ENCODE measurements at regions not wholly inside any gene's neighbourhood (a gene's known extent, or its start where the extent isn't known, plus 50 kb on each side); places are given as distances from the start of the nearest gene placed in this dataset.

DNA sequence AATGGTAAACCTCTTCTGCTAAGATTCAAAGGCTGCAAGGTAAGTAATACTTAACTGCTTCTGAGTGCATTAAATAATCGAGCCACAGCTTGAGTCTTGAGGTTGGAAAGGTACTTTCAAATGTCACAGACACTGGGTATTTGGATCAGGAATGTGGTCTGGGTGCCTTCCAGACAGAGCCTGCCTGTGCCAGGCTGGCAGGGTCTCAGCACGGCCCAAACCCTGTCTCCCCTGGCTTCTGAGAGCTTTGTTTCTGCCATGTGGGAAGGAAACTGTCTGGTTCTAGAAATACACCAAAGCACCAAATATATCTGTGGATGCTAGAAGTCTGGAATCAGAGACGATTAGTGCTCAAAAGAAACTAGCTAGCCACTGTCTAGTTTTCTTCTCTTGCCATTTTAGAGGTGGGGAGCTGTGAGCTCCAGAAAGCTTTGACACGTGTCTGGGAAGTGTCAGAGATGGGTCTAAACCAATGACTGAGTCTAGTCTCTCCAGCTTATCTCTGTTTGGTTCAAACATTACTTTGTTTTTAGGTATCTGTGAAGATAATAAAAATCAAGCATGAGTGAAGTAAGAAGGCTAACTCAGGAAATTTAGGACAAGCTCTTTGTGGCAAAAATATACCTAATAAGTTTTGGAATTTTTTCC is 162.8 kb downstream of the CYP26A1 start:
- Histone ChIP-seq H3K27ac (ENCODE audit: low read depth, low read length, severe bottlenecking) (no peak overlapping the region), H3K4me3 (ENCODE audit: extremely low read depth, insufficient read depth, low read length, poor library complexity, severe bottlenecking) (no peak overlapping the region), H3K9me3 (ENCODE audit: control insufficient read depth, low read length) (no peaks in the 10 kb centered on the region), H3K4me1 (ENCODE audit: control insufficient read depth, insufficient read depth, low read length, poor library complexity, severe bottlenecking) (no peaks in the 10 kb centered on the region), H3K36me3 (ENCODE audit: control insufficient read depth, insufficient read depth, low read length) (no peaks in the 10 kb centered on the region)
- WGBS, 2 experiments (ENCODE audit: insufficient coverage in 2 of 2): 84 to 100% methylated on average over 2 to 3 of the region's 4 CpGs

DNA sequence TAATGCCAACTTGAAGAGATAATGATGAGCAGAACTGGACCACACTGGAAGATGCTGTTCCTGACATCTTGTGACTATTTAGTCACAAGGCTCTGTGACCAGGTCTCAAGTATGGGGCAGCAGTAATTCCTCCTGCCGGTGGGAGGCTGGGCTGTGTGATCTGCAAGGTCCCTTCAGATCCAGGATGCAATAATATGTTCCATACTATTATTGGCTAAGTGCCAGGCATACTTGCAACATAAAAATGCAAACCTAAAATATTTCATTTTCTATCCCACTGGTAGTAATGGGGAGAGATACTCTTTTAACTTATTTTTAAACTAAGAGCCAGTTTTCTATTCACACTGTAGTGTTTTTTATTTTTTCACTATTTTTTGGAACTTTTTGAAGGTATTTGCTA is 171.5 kb downstream of the CYP26A1 start:
- H3K27ac ChIP-seq (ENCODE audit: low read depth, low read length, severe bottlenecking): no peak overlapping the region
- WGBS, 2 experiments (ENCODE audit: insufficient coverage in 2 of 2): no CpG with 5 or more reads among the region's 1 CpG
- no peaks in the 10 kb centered on the region for H3K9me3 ChIP-seq (ENCODE audit: control insufficient read depth, low read length)
- no peak overlapping the region for H3K4me3 ChIP-seq (ENCODE audit: extremely low read depth, insufficient read depth, low read length, poor library complexity, severe bottlenecking)
- H3K36me3 ChIP-seq (ENCODE audit: control insufficient read depth, insufficient read depth, low read length): no peaks in the 10 kb centered on the region
- no peaks in the 10 kb centered on the region for H3K4me1 ChIP-seq (ENCODE audit: control insufficient read depth, insufficient read depth, low read length, poor library complexity, severe bottlenecking)

GRCh38 chr10:93245779-93246178 is 172.1 kb downstream of the CYP26A1 start:
- H3K36me3 ChIP-seq (ENCODE audit: control insufficient read depth, insufficient read depth, low read length): no peaks in the 10 kb centered on the region
- 90 to 94% methylated on average over 2 to 8 of the region's 8 CpGs for WGBS, 2 experiments (ENCODE audit: insufficient coverage in 2 of 2)
- H3K9me3 ChIP-seq (ENCODE audit: control insufficient read depth, low read length): no peaks in the 10 kb centered on the region
- no peak overlapping the region for H3K4me3 ChIP-seq (ENCODE audit: extremely low read depth, insufficient read depth, low read length, poor library complexity, severe bottlenecking)
- H3K27ac ChIP-seq (ENCODE audit: low read depth, low read length, severe bottlenecking): no peak overlapping the region
- H3K4me1 ChIP-seq (ENCODE audit: control insufficient read depth, insufficient read depth, low read length, poor library complexity, severe bottlenecking): no peaks in the 10 kb centered on the region

GRCh38 chr10:93248583-93249227 is 175.0 kb downstream of the CYP26A1 start:
- no peak overlapping the region for H3K4me3 ChIP-seq (ENCODE audit: extremely low read depth, insufficient read depth, low read length, poor library complexity, severe bottlenecking)
- H3K27ac ChIP-seq (ENCODE audit: low read depth, low read length, severe bottlenecking): no peak overlapping the region
- no peaks in the 10 kb centered on the region for H3K9me3 ChIP-seq (ENCODE audit: control insufficient read depth, low read length)
- WGBS, 2 experiments (ENCODE audit: insufficient coverage in 2 of 2): 77 to 84% methylated on average over 14 to 19 of the region's 19 CpGs
- peaks cover 7% of the 10 kb centered on the region for H3K4me1 ChIP-seq (ENCODE audit: control insufficient read depth, insufficient read depth, low read length, poor library complexity, severe bottlenecking)
- no peaks in the 10 kb centered on the region for H3K36me3 ChIP-seq (ENCODE audit: control insufficient read depth, insufficient read depth, low read length)

- Histone ChIP-seq H3K9me3 (ENCODE audit: control insufficient read depth, low read length) (no peaks in the 10 kb centered on the region), H3K4me1 (ENCODE audit: control insufficient read depth, insufficient read depth, low read length, poor library complexity, severe bottlenecking) (peaks cover 7% of the 10 kb centered on the region), H3K27ac (ENCODE audit: low read depth, low read length, severe bottlenecking) (no peak overlapping the region), H3K36me3 (ENCODE audit: control insufficient read depth, insufficient read depth, low read length) (no peaks in the 10 kb centered on the region), H3K4me3 (ENCODE audit: extremely low read depth, insufficient read depth, low read length, poor library complexity, severe bottlenecking) (no peak overlapping the region)
- WGBS, 2 experiments (ENCODE audit: insufficient coverage in 2 of 2): 88 to 90% methylated on average over 6 of the region's 6 CpGs
Measured at GRCh38 chr10:93250010-93250409, 176.3 kb downstream of the CYP26A1 start.

DNA sequence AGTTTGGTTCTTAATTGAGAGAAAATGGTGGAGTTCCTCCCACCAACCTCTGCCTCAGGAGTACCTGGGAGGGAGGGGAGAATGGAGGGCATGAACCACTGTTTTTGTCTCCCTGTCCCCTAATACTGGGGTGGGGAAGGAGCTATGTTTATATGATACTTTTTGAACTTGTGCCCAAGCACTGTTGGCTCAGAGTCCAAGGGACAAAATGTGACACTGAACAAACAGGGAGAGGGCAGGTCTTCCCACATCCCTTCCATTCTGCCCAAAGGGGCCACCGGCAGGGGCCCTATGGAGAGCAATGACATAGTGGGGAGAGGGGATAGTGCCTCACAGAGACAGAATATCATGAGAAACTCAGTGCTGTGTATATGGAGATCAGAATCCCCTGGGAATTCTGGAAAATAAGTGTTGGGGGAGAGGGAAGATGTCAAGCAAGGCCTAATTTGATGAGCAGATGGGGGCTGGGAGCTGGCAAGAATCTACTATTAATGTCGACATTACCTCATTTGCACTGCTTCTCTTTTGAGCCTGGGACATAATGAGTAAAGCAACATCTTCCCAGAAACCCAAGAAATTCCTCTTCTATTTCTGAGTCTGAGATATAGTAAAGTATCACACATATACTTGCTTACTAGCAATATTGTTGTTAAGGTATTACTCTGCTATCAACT is 180.6 kb downstream of the CYP26A1 start:
- 94% methylated on average over 2 of the region's 2 CpGs; no CpG with 5 or more reads in 1 of the 2 experiments for WGBS, 2 experiments (ENCODE audit: insufficient coverage in 2 of 2)
- Histone ChIP-seq H3K4me3 (ENCODE audit: extremely low read depth, insufficient read depth, low read length, poor library complexity, severe bottlenecking) (no peak overlapping the region), H3K27ac (ENCODE audit: low read depth, low read length, severe bottlenecking) (no peak overlapping the region), H3K4me1 (ENCODE audit: control insufficient read depth, insufficient read depth, low read length, poor library complexity, severe bottlenecking) (peaks cover 7% of the 10 kb centered on the region), H3K36me3 (ENCODE audit: control insufficient read depth, insufficient read depth, low read length) (no peaks in the 10 kb centered on the region), H3K9me3 (ENCODE audit: control insufficient read depth, low read length) (no peaks in the 10 kb centered on the region)

GRCh38 chr10:93255546-93255945 is 181.9 kb downstream of the CYP26A1 start:
- no peak overlapping the region for H3K27ac ChIP-seq (ENCODE audit: low read depth, low read length, severe bottlenecking)
- peaks cover 7% of the 10 kb centered on the region for H3K4me1 ChIP-seq (ENCODE audit: control insufficient read depth, insufficient read depth, low read length, poor library complexity, severe bottlenecking)
- no peaks in the 10 kb centered on the region for H3K9me3 ChIP-seq (ENCODE audit: control insufficient read depth, low read length)
- H3K36me3 ChIP-seq (ENCODE audit: control insufficient read depth, insufficient read depth, low read length): no peaks in the 10 kb centered on the region
- WGBS, 2 experiments (ENCODE audit: insufficient coverage in 2 of 2): no CpG with 5 or more reads among the region's 1 CpG
- H3K4me3 ChIP-seq (ENCODE audit: extremely low read depth, insufficient read depth, low read length, poor library complexity, severe bottlenecking): no peak overlapping the region
